Gastrocnemius medialis (tissue), 4 donors: ENCODE measurements at regions not wholly inside any gene's neighbourhood (a gene's known extent, or its start where the extent isn't known, plus 50 kb on each side); places are given as distances from the start of the nearest gene placed in this dataset.

Experiments
- POLR2A ChIP-seq, 2 donors: fragments of 450-650 bp; IDR thresholded peaks; one replicate each; pipeline ENCODE4 v1.6.1; 2017; ENCODE audit warnings: antibody characterized with exemption in 2 of 2, mild to moderate bottlenecking in 2 of 2, moderate library complexity in 2 of 2
- TF ChIP-seq, protein P1 (sequence below), 5 experiments: fragments of 450-650 bp in 3 of 5; fragments of 200-600 bp in 2 of 5; sonication (generic) in 2 of 5; IDR thresholded peaks in 4 of 5; conservative IDR thresholded peaks in 1 of 5; 1 replicate in 4 of 5; 2 replicates in 1 of 5; pipeline ENCODE4 v1.5.1; 2016 to 2019; ENCODE audit warnings: antibody characterized with exemption in 5 of 5, mild to moderate bottlenecking in 3 of 5, moderate library complexity in 3 of 5

DNA sequence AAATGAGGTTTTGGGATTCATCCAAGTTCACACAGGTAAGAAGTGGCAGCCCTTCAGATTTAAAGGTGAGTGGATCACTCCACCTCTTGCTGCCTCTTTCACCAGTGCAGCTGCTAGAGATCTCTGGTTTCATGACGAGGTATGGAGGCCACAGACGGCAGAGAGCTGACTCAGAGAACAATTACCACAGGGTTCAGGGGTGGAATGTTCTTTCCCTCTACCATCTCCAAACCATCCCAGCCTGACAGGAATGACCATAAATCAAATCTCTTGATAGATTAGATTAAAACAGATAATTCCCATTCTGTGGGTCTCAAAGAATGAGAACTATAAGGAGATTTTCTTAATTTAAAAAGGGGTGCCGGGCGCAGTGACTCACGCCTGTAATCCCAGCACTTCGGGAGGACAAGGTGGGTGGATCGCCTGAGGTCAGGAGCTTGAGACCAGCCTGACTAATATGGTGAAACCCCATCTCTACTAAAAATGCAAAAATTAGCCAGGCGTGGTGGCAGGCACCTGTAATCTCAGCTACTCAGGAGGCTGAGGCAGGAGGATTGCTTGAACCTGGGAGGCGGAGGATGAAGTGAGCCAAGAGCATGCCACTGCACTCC, 174.2 kb upstream of the ATP11B start:
- TF ChIP-seq, protein P1, sequence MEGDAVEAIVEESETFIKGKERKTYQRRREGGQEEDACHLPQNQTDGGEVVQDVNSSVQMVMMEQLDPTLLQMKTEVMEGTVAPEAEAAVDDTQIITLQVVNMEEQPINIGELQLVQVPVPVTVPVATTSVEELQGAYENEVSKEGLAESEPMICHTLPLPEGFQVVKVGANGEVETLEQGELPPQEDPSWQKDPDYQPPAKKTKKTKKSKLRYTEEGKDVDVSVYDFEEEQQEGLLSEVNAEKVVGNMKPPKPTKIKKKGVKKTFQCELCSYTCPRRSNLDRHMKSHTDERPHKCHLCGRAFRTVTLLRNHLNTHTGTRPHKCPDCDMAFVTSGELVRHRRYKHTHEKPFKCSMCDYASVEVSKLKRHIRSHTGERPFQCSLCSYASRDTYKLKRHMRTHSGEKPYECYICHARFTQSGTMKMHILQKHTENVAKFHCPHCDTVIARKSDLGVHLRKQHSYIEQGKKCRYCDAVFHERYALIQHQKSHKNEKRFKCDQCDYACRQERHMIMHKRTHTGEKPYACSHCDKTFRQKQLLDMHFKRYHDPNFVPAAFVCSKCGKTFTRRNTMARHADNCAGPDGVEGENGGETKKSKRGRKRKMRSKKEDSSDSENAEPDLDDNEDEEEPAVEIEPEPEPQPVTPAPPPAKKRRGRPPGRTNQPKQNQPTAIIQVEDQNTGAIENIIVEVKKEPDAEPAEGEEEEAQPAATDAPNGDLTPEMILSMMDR (IDR thresholded peaks at IDR 0.05 in 4 of 5, conservative IDR thresholded peaks at IDR 0.05 in 1 of 5), result no peak
- TF ChIP-seq POLR2A (IDR thresholded peaks at IDR 0.05), result no peak
